D341Med (cell line): ENCODE measurements at regions not wholly inside any gene's neighbourhood (a gene's known extent, or its start where the extent isn't known, plus 50 kb on each side); places are given as distances from the start of the nearest gene placed in this dataset.

Experiments used
- DNase-seq: peaks from one replicate; pipeline ENCODE4 v3.0.0; 2012; ENCODE audit warnings: low spot score

DNA sequence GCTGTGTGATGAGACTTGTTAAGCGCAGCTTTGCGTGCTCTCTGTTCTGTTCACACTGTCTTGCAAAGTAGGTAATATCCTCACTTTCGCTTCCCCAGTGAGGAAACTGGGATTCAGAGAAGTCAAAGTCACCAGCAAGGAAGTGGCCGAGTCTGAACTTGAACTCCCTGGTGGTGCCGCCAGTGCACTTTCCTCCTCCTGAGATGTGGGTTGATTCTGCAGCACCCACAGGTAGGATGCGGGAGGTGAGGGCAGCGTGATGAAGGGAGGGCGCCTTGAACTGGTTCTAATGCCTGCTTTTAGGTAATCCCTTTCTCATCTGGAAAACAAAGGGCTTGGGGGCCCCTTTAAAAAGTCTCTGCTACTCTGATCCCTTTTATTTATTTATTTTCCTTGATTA is 54.9 kb upstream of the IGF1 start:
- DNase-seq = no peak

DNA sequence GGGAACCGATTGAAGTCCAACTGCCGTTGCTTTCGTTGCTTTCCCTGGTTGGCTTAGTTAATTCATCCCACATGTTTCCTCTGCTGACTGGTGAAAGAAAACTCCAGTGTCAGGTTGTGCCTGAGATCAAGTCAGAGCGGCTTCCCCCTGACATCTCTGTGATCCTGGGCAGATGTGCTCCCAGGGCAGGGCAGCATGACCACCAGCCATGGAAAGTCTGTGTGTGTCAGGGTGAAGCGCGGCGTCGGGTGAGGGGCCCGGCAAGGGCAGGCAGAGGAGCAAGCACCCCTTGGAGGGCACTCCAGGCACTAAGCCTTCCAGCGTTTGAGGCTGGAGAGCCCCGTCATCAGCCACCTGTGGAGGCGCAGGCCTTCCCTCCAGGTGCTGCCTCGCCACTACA is 54.5 kb upstream of the IGF1 start:
- DNase-seq = no peak

DNA sequence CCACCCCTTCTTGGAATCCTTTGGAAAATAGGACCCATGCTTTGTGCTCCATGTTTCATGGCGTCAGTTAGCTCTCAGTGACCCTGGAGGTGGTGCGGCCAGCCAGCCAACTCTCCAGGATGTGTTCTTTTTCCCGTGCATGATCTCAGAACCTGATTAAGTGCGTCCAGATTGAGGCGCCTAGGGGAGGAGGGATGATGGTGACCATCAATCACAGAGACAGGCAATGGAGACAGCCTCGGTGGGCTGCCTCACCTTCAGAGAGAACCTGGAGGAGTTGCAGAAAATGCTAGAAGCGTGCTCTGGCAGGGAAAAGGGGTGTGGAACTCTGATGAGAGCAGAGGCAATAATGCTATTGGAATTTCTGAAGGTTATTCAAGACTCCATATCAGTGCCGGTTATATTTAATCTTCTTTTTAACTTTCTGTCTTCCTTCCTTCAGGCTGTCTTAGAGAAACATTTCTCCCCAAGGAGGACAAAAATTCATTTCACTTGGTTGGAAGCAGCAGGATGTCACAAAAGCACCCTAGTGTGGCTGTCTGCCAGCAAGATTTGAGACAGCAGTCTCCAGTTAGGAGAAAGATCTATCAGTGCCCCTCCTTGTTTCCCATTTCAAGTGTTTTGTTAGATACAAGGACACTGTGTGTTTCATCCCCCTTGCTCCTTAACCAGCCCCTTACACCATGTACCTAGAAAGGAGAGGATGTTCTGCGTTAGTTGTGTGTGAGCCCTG is 53.3 kb upstream of the IGF1 start:
- no peak for DNase-seq
